KMS-11 (cell line): ENCODE measurements at regions not wholly inside any gene's neighbourhood (a gene's known extent, or its start where the extent isn't known, plus 50 kb on each side); places are given as distances from the start of the nearest gene placed in this dataset.
A peak's percentile ranks its signal among the peaks of the same experiment; 100 is the strongest.

ENCODE experiments used
- H2AFZ ChIP-seq: fragments of 200-600 bp; sonication (generic); 2 replicates; pipeline ENCODE4 v1.6.1; 2016; ENCODE audit warnings: antibody characterized with exemption, mixed run types, low read depth
- H3K27ac ChIP-seq: fragments of 200-600 bp; sonication (generic); 2 replicates; pipeline ENCODE4 v1.6.1; 2016; ENCODE audit warnings: mild to moderate bottlenecking, mixed run types
- H3K27me3 ChIP-seq: fragments of 200-600 bp; sonication (generic); 2 replicates; pipeline ENCODE4 v1.6.1; 2017; ENCODE audit warnings: mild to moderate bottlenecking, low read depth, mixed run types, moderate library complexity; ENCODE audit not compliant: insufficient read depth
- H3K36me3 ChIP-seq: fragments of 200-600 bp; sonication (generic); 2 replicates; pipeline ENCODE4 v1.6.1; 2017; ENCODE audit warnings: mild to moderate bottlenecking, mixed run types; ENCODE audit not compliant: insufficient read depth
- H3K4me1 ChIP-seq: fragments of 200-600 bp; sonication (generic); 2 replicates; pipeline ENCODE4 v1.6.1; 2016; ENCODE audit warnings: mild to moderate bottlenecking, low read depth, mixed run types; ENCODE audit not compliant: poor library complexity, severe bottlenecking
- H3K4me2 ChIP-seq: fragments of 200-600 bp; sonication (generic); 2 replicates; pipeline ENCODE4 v1.7.0; 2016; ENCODE audit warnings: mild to moderate bottlenecking, mixed run types
- H3K4me3 ChIP-seq: fragments of 200-600 bp; sonication (generic); IDR thresholded peaks from 2 replicates; pipeline ENCODE4 v1.6.1; 2017; ENCODE audit warnings: low read depth, low read length, mixed read lengths; ENCODE audit not compliant: insufficient read depth
- H3K79me2 ChIP-seq: fragments of 200-600 bp; sonication (generic); 2 replicates; pipeline ENCODE4 v1.6.1; 2016; ENCODE audit warnings: low read depth, mixed run types; ENCODE audit not compliant: insufficient read depth
- H3K9ac ChIP-seq: fragments of 200-600 bp; sonication (generic); 2 replicates; pipeline ENCODE4 v1.6.1; 2016; ENCODE audit warnings: mild to moderate bottlenecking, mixed run types
- H4K20me1 ChIP-seq: fragments of 200-600 bp; sonication (generic); 2 replicates; pipeline ENCODE4 v1.6.1; 2016; ENCODE audit warnings: mild to moderate bottlenecking, mixed run types; ENCODE audit not compliant: insufficient read depth
- CTCF ChIP-seq: fragments of 200-600 bp; sonication (generic); conservative IDR thresholded peaks from 2 replicates; pipeline ENCODE4 v1.6.1; 2017; ENCODE audit warnings: low read depth, mild to moderate bottlenecking, antibody characterized with exemption, low read length, moderate library complexity, mixed read lengths

GRCh38 chr2:150011161-150011730, 423.7 kb upstream of the MMADHC start:
- no peak for TF ChIP-seq CTCF

DNA sequence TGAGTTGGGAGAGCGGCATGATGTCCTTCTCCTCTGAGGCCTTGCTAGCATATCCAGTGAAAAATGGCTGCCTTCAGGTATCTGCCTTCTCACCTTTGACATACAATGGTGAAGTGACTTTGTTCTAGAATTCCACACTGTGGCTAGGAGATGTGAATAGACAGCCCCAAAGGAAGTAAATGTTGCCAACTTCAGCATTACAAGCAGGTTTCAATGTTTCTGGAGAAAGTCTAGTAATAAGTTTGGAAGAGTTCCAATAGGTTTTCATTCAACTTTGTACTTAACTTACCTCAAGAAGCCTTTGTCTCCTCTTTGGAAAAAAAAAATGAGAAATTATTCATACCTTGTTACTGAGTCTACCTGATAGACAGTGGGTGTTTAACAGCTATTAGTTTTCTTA, 421.3 kb upstream of the MMADHC start:
- H3K27me3 ChIP-seq = no peaks in the 10 kb centered on the region
- no peak overlapping the region for H2AFZ ChIP-seq
- no peak overlapping the region for H3K27ac ChIP-seq
- peak overlapping the region; percentile 33; the same call in 1 of the 2 replicates for H3K4me2 ChIP-seq
- peaks cover 23% of the 10 kb centered on the region for H3K4me1 ChIP-seq
- no peaks in the 10 kb centered on the region for H3K79me2 ChIP-seq
- TF ChIP-seq CTCF = no peak
- no peak overlapping the region for H3K9ac ChIP-seq
- no peaks in the 10 kb centered on the region for H3K36me3 ChIP-seq
- no peaks in the 10 kb centered on the region for H4K20me1 ChIP-seq
- H3K4me3 ChIP-seq = no peak overlapping the region

More at GRCh38 chr2:150011161-150011730, 423.7 kb upstream of the MMADHC start:
- peaks cover 23% of the 10 kb centered on the region for H3K4me1 ChIP-seq
- H3K36me3 ChIP-seq = no peaks in the 10 kb centered on the region
- H3K4me2 ChIP-seq = no peak overlapping the region
- H2AFZ ChIP-seq = no peak overlapping the region
- H3K9ac ChIP-seq = no peak overlapping the region
- H3K27me3 ChIP-seq = no peaks in the 10 kb centered on the region
- H3K27ac ChIP-seq = no peak overlapping the region
- H4K20me1 ChIP-seq = no peaks in the 10 kb centered on the region
- H3K4me3 ChIP-seq = no peak overlapping the region
- no peaks in the 10 kb centered on the region for H3K79me2 ChIP-seq

DNA sequence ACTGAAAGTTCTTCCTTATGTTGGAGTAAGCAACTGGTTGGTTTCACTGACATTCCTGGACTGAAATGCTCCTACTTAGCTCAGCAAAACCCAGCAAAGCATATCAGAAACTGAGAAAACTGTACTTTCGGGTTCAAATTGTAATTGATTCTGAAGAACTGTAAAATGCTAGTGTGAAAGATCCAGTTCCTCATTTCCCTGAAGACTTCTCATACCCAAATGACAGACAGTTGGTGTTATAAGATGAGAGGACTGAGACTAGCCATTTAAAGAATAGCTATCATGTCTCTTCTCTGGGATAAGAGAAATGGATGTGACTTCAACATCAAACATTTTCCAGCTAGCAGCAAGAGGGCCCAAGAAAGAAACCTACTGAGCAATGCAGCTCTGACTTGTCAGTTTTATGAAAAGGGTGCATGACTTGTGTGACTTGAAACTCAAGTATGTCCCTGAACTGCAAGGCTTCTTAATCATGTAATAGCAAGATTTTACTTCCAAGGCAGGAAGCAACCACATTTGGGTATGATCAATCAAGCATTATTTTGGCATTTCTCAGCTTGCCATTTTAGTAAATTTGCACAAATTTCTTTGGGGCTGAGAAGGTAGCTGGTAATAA, 420.3 kb upstream of the MMADHC start:
- Histone ChIP-seq H3K9ac (no peak overlapping the region), H3K4me2 (peak overlapping the region; percentile 33; the same call in 1 of the 2 replicates), H3K36me3 (no peaks in the 10 kb centered on the region), H3K27me3 (no peaks in the 10 kb centered on the region), H3K27ac (no peak overlapping the region), H3K4me3 (no peak overlapping the region), H2AFZ (no peak overlapping the region), H4K20me1 (no peaks in the 10 kb centered on the region), H3K79me2 (no peaks in the 10 kb centered on the region), H3K4me1 (peaks cover 23% of the 10 kb centered on the region)
- TF ChIP-seq CTCF = no peak

GRCh38 chr2:150006591-150006990, 419.0 kb upstream of the MMADHC start:
- Histone ChIP-seq H3K79me2 (no peaks in the 10 kb centered on the region), H3K27me3 (no peaks in the 10 kb centered on the region), H4K20me1 (no peaks in the 10 kb centered on the region), H3K27ac (no peak overlapping the region), H2AFZ (no peak overlapping the region), H3K4me3 (no peak overlapping the region), H3K4me2 (no peak overlapping the region), H3K36me3 (no peaks in the 10 kb centered on the region), H3K4me1 (peaks cover 23% of the 10 kb centered on the region), H3K9ac (no peak overlapping the region)
- TF ChIP-seq CTCF = no peak
